HL-60 (cell line): ENCODE measurements at regions not wholly inside any gene's neighbourhood (a gene's known extent, or its start where the extent isn't known, plus 50 kb on each side); places are given as distances from the start of the nearest gene placed in this dataset.

Experiments
- CTCF ChIP-seq: IDR thresholded peaks from one replicate; pipeline ENCODE4 v1.5.1; 2011; ENCODE audit warnings: low read length, control low read depth, inconsistent platforms; ENCODE audit not compliant: insufficient read depth
- POLR2AphosphoS5 ChIP-seq: IDR thresholded peaks from 2 replicates; pipeline ENCODE4 v1.6.1; 2012; ENCODE audit warnings: low read depth
- SPI1 ChIP-seq: IDR thresholded peaks from 2 replicates; pipeline ENCODE4 v1.6.1; 2012; ENCODE audit warnings: low read depth, mild to moderate bottlenecking, borderline replicate concordance

GRCh38 chr3:117346901-117347300 is 637.3 kb downstream of the TUSC7 start:
- TF ChIP-seq POLR2AphosphoS5 (no peak), CTCF (no peak), SPI1 (no peak)
